ENCODE measurements at regions not wholly inside any gene's neighbourhood (a gene's known extent, or its start where the extent isn't known, plus 50 kb on each side); places are given as distances from the start of the nearest gene placed in this dataset.

- DNase-seq: no peak
Observed at GRCh38 chr5:30001826-30002225, 1191.7 kb upstream of the CDH6 start.

GRCh38 chr5:30000231-30000630 lies 1193.3 kb upstream of the CDH6 start:
- DNase-seq: no peak

GRCh38 chr5:29995154-29995553 lies 1198.3 kb upstream of the CDH6 start:
- no peak for DNase-seq

GRCh38 chr5:29994519-29994918 lies 1199.0 kb upstream of the CDH6 start:
- DNase-seq: no peak

GRCh38 chr5:29993286-29993685 lies 1200.2 kb upstream of the CDH6 start:
- no peak for DNase-seq

GRCh38 chr5:29992248-29992647 lies 1201.2 kb upstream of the CDH6 start:
- no peak for DNase-seq

- DNase-seq: no peak
Observed at GRCh38 chr5:29990681-29991080, 1202.8 kb upstream of the CDH6 start.

GRCh38 chr5:29984156-29984540 lies 1209.3 kb upstream of the CDH6 start:
- DNase-seq: no peak

- DNase-seq: no peak
Observed at GRCh38 chr5:29983528-29984155, 1209.8 kb upstream of the CDH6 start.

- DNase-seq: no peak
Observed at GRCh38 chr5:29982457-29982856, 1211.0 kb upstream of the CDH6 start.

- no peak for DNase-seq
Observed at GRCh38 chr5:29972597-29972996, 1220.9 kb upstream of the CDH6 start.

GRCh38 chr5:29963956-29964355 lies 1229.5 kb upstream of the CDH6 start:
- no peak for DNase-seq

- no peak for DNase-seq
Observed at GRCh38 chr5:29960323-29960722, 1233.2 kb upstream of the CDH6 start.

GRCh38 chr5:29950416-29951145 lies 1242.9 kb upstream of the CDH6 start:
- DNase-seq: no peak

- no peak for DNase-seq
Observed at GRCh38 chr5:29949301-29949872, 1244.1 kb upstream of the CDH6 start.

GRCh38 chr5:29944327-29944726 lies 1249.2 kb upstream of the CDH6 start:
- no peak for DNase-seq

GRCh38 chr5:29942089-29942488 lies 1251.4 kb upstream of the CDH6 start:
- no peak for DNase-seq

- DNase-seq: no peak
Observed at GRCh38 chr5:29939988-29940387, 1253.5 kb upstream of the CDH6 start.

GRCh38 chr5:29935371-29935770 lies 1258.1 kb upstream of the CDH6 start:
- DNase-seq: no peak

GRCh38 chr5:29930316-29930715 lies 1263.2 kb upstream of the CDH6 start:
- no peak for DNase-seq

GRCh38 chr5:29924107-29924506 lies 1269.4 kb upstream of the CDH6 start:
- no peak for DNase-seq

GRCh38 chr5:29905626-29906353 lies 1287.7 kb upstream of the CDH6 start:
- DNase-seq: no peak

GRCh38 chr5:29902859-29903258 lies 1290.6 kb upstream of the CDH6 start:
- no peak for DNase-seq

GRCh38 chr5:29899583-29899982 lies 1293.9 kb upstream of the CDH6 start:
- DNase-seq: no peak
